Ishikawa (cell line): ENCODE measurements at regions not wholly inside any gene's neighbourhood (a gene's known extent, or its start where the extent isn't known, plus 50 kb on each side); places are given as distances from the start of the nearest gene placed in this dataset.

Experiments used
- CEBPB ChIP-seq: IDR thresholded peaks from 2 replicates; pipeline ENCODE4 v1.6.1; 2012
- CREB1 ChIP-seq: IDR thresholded peaks from 2 replicates; pipeline ENCODE4 v1.6.1; 2012; ENCODE audit warnings: low read depth
- EGR1 ChIP-seq: IDR thresholded peaks from 2 replicates; pipeline ENCODE4 v1.6.1; 2012
- EP300 ChIP-seq: IDR thresholded peaks from 2 replicates; pipeline ENCODE4 v1.6.1; 2012; ENCODE audit warnings: borderline replicate concordance
- FOXM1 ChIP-seq: IDR thresholded peaks from 2 replicates; pipeline ENCODE4 v1.6.1; 2012; ENCODE audit warnings: low read depth, borderline replicate concordance
- MAX ChIP-seq: IDR thresholded peaks from 2 replicates; pipeline ENCODE4 v1.6.1; 2012
- NFIC ChIP-seq: IDR thresholded peaks from 2 replicates; pipeline ENCODE4 v1.6.1; 2012
- RAD21 ChIP-seq: IDR thresholded peaks from 2 replicates; pipeline ENCODE4 v1.6.1; 2012; ENCODE audit warnings: low read depth
- TAF1 ChIP-seq: IDR thresholded peaks from 2 replicates; pipeline ENCODE4 v1.6.1; 2012; ENCODE audit warnings: low read depth, mild to moderate bottlenecking
- TCF12 ChIP-seq: IDR thresholded peaks from 2 replicates; pipeline ENCODE4 v1.6.1; 2012; ENCODE audit warnings: low read depth
- TEAD4 ChIP-seq: IDR thresholded peaks from 2 replicates; pipeline ENCODE4 v1.6.1; 2012
- USF1 ChIP-seq: IDR thresholded peaks from 2 replicates; pipeline ENCODE4 v1.6.1; 2012
- YY1 ChIP-seq: IDR thresholded peaks from 2 replicates; pipeline ENCODE4 v1.6.1; 2012; ENCODE audit warnings: low read depth
- ZBTB7A ChIP-seq: IDR thresholded peaks from 2 replicates; pipeline ENCODE4 v1.6.1; 2012; ENCODE audit warnings: low read depth
- TF ChIP-seq, protein P1 (sequence below): IDR thresholded peaks from 2 replicates; pipeline ENCODE4 v1.6.1; 2012; ENCODE audit warnings: low read depth, mild to moderate bottlenecking

GRCh38 chr5:51802551-51803184, 419.4 kb downstream of the ISL1 start:
- TF ChIP-seq CREB1 = no peak
- no peak for TF ChIP-seq ZBTB7A
- no peak for TF ChIP-seq TAF1
- no peak for TF ChIP-seq EP300
- no peak for TF ChIP-seq EGR1
- no peak for TF ChIP-seq NFIC
- TF ChIP-seq FOXM1 = no peak
- TF ChIP-seq TEAD4 = no peak
- TF ChIP-seq RAD21 = no peak
- TF ChIP-seq MAX = no peak
- TF ChIP-seq USF1 = no peak
- TF ChIP-seq CEBPB = no peak
- no peak for TF ChIP-seq TCF12

DNA sequence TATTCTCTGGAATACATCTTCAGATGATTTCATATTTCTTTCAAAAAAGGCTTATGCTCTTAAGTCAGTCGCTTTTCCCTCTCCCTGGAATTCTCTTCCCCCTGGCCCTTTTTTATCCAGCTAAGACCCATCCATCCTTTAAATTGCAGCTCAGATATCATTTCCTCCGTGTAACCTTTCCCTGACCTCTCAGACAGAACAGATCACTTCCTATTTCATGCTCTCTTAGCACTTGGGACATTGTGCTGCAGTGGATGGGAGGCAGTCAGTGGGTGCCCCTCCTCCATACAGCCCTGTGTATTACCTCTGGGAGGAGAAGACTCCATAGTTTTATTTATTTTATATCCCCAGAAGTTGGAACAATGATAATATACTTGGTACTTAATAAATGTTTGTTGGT, 423.4 kb downstream of the ISL1 start:
- TF ChIP-seq MAX (no peak), CREB1 (no peak), TEAD4 (no peak), ZBTB7A (no peak), RAD21 (no peak), USF1 (no peak)

DNA sequence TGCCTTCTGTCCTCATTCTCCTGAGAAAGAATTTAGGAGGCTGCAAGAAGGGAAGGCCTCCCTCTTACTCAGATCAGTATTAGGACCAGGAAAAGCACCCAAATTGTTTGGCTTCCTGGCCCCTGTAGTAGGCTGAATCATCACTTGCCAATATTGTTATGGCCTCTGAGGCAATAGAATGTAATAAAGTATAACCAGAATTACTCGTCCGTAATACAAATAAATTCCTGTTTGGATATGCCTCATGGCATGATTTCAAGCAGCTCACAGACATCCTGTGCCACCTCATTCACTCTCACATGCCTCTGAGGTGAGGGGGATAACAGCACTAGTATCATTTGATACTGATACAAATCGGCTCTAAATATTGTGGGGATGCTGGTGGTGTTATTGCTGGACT, 427.3 kb downstream of the ISL1 start:
- no peak for TF ChIP-seq TEAD4
- no peak for TF ChIP-seq CREB1
- no peak for TF ChIP-seq EGR1
- TF ChIP-seq TCF12 = no peak
- no peak for TF ChIP-seq RAD21

DNA sequence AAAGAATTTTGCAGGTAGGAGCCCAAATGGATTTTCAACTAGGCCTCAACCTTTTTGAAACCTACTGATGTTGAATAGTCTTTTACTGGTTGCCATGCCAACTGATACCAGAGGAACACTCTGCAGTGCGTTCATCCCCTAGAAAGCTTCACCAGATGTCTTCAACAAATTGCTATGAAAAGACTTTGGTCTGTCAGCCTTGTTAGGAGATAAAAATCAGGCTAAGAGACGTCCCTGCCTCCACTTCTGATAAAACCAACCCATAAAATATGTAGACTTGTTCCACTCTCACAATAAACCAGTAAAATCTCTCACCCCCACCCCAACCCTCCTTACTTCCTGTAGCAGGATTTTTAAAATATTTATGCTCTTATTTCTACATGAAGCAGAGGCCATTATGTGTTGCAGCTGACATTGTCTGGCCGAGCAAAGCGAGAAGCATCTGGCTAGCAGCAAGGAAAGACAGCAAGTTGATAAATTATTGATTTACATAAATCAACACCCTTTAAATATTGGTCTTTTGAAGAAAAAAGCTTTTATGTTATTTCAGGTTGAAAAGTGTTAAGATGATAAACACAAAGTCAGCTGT, 428.7 kb downstream of the ISL1 start:
- TF ChIP-seq TAF1 (no peak), TCF12 (no peak)

- no peak for TF ChIP-seq RAD21
- no peak for TF ChIP-seq CEBPB
- no peak for TF ChIP-seq FOXM1
- no peak for TF ChIP-seq NFIC
- no peak for TF ChIP-seq EGR1
- no peak for TF ChIP-seq MAX
- no peak for TF ChIP-seq TEAD4
- TF ChIP-seq TCF12 = no peak
- no peak for TF ChIP-seq YY1
- no peak for TF ChIP-seq CREB1
- TF ChIP-seq TAF1 = no peak
- TF ChIP-seq, protein P1, sequence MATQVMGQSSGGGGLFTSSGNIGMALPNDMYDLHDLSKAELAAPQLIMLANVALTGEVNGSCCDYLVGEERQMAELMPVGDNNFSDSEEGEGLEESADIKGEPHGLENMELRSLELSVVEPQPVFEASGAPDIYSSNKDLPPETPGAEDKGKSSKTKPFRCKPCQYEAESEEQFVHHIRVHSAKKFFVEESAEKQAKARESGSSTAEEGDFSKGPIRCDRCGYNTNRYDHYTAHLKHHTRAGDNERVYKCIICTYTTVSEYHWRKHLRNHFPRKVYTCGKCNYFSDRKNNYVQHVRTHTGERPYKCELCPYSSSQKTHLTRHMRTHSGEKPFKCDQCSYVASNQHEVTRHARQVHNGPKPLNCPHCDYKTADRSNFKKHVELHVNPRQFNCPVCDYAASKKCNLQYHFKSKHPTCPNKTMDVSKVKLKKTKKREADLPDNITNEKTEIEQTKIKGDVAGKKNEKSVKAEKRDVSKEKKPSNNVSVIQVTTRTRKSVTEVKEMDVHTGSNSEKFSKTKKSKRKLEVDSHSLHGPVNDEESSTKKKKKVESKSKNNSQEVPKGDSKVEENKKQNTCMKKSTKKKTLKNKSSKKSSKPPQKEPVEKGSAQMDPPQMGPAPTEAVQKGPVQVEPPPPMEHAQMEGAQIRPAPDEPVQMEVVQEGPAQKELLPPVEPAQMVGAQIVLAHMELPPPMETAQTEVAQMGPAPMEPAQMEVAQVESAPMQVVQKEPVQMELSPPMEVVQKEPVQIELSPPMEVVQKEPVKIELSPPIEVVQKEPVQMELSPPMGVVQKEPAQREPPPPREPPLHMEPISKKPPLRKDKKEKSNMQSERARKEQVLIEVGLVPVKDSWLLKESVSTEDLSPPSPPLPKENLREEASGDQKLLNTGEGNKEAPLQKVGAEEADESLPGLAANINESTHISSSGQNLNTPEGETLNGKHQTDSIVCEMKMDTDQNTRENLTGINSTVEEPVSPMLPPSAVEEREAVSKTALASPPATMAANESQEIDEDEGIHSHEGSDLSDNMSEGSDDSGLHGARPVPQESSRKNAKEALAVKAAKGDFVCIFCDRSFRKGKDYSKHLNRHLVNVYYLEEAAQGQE = no peak
- no peak for TF ChIP-seq ZBTB7A
- no peak for TF ChIP-seq USF1
- TF ChIP-seq EP300 = no peak
Observed at GRCh38 chr5:51816427-51816826, 433.2 kb downstream of the ISL1 start.

GRCh38 chr5:51821697-51822096, 438.4 kb downstream of the ISL1 start:
- TF ChIP-seq, protein P1 = no peak
- no peak for TF ChIP-seq TAF1
- TF ChIP-seq NFIC = no peak
- TF ChIP-seq FOXM1 = no peak
